Vagina (tissue), 2 donors: ENCODE measurements at regions not wholly inside any gene's neighbourhood (a gene's known extent, or its start where the extent isn't known, plus 50 kb on each side); places are given as distances from the start of the nearest gene placed in this dataset.

Experiments
- POLR2A ChIP-seq, 2 donors: fragments of 450-650 bp; IDR thresholded peaks; one replicate each; pipeline ENCODE4 v1.6.1; 2017; ENCODE audit warnings: antibody characterized with exemption in 2 of 2, mild to moderate bottlenecking in 2 of 2, moderate library complexity in 2 of 2
- POLR2AphosphoS5 ChIP-seq, 2 donors: sonication (generic); formaldehyde crosslinking; IDR thresholded peaks; one replicate each; pipeline ENCODE4 v1.9.0; 2017; ENCODE audit warnings: antibody characterized with exemption in 2 of 2, mild to moderate bottlenecking in 2 of 2, low read depth in 1 of 2; ENCODE audit not compliant: insufficient read depth in 1 of 2
- TF ChIP-seq, protein P1 (sequence below), 3 experiments: fragments of 450-650 bp in 2 of 3; fragments of 200-600 bp in 1 of 3; sonication (generic) in 1 of 3; IDR thresholded peaks; one replicate each; pipeline ENCODE4 v1.5.1; 2017 to 2019; ENCODE audit warnings: antibody characterized with exemption in 3 of 3, mild to moderate bottlenecking in 2 of 3, moderate library complexity in 2 of 3

DNA sequence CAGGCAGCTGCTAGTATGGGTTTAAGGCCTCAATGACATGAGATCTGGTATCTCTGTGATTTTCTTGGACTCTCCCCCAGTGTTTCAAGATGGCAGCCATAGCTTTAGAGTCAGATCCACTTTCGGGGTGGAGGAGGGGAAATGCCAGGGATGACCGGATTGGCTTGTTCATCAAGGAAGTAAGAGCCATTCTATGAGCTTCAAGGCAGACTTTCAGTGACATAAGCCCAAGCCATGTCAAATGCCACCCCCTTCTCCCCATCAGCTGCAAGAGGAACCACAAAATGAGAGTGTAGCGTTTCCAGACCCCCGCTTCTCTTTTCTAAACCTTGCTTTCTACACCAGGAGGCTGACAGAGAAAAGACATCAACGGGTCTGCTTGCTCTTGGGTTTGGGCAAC, 271.8 kb downstream of the PSAT1 start:
- TF ChIP-seq POLR2A (IDR thresholded peaks at IDR 0.05) (no peak), POLR2AphosphoS5 (IDR thresholded peaks at IDR 0.05; ENCODE audit: insufficient read depth in 1 of 2, low read depth in 1 of 2) (no peak)
- TF ChIP-seq, protein P1, sequence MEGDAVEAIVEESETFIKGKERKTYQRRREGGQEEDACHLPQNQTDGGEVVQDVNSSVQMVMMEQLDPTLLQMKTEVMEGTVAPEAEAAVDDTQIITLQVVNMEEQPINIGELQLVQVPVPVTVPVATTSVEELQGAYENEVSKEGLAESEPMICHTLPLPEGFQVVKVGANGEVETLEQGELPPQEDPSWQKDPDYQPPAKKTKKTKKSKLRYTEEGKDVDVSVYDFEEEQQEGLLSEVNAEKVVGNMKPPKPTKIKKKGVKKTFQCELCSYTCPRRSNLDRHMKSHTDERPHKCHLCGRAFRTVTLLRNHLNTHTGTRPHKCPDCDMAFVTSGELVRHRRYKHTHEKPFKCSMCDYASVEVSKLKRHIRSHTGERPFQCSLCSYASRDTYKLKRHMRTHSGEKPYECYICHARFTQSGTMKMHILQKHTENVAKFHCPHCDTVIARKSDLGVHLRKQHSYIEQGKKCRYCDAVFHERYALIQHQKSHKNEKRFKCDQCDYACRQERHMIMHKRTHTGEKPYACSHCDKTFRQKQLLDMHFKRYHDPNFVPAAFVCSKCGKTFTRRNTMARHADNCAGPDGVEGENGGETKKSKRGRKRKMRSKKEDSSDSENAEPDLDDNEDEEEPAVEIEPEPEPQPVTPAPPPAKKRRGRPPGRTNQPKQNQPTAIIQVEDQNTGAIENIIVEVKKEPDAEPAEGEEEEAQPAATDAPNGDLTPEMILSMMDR (IDR thresholded peaks at IDR 0.05), result no peak
